Tibial artery (tissue), 4 donors: ENCODE measurements at regions not wholly inside any gene's neighbourhood (a gene's known extent, or its start where the extent isn't known, plus 50 kb on each side); places are given as distances from the start of the nearest gene placed in this dataset.

ENCODE experiments used
- DNase-seq, 2 donors: peaks; one replicate each; pipeline ENCODE4 v3.0.0-alpha.2; 2019
- H3K27ac ChIP-seq, 2 donors: fragments of 200-600 bp; sonication (generic) in 1 of 2; 1 replicate in 1 of 2; 2 replicates in 1 of 2; pipeline ENCODE4 v1.5.1; 2018 to 2019; ENCODE audit warnings: mild to moderate bottlenecking in 1 of 2
- H3K27me3 ChIP-seq, 2 donors: fragments of 200-600 bp; sonication (generic) in 1 of 2; one replicate each; pipeline versions ENCODE4 v1.5.1 to v1.6.0; 2016 to 2019
- H3K36me3 ChIP-seq, 3 donors: fragments of 200-600 bp; sonication (generic) in 2 of 3; one replicate each; pipeline ENCODE4 v1.5.1; 2016 to 2019; ENCODE audit warnings: mild to moderate bottlenecking in 2 of 3
- H3K4me1 ChIP-seq, 4 donors: fragments of 200-600 bp; sonication (generic) in 2 of 4; 1 replicate in 3 of 4; 2 replicates in 1 of 4; pipeline ENCODE4 v1.5.1; 2016 to 2019
- H3K4me3 ChIP-seq, 2 donors: fragments of 200-600 bp; sonication (generic) in 1 of 2; 1 replicate in 1 of 2; 2 replicates in 1 of 2; pipeline ENCODE4 v1.5.1; 2018 to 2019; ENCODE audit warnings: mild to moderate bottlenecking in 2 of 2
- H3K9me3 ChIP-seq, 3 donors: fragments of 200-600 bp; sonication (generic) in 1 of 3; one replicate each; pipeline ENCODE4 v1.5.1; 2016 to 2019
- intact Hi-C: fragments of 100-400 bp; cut with DNase I; formaldehyde crosslinking; loops from one replicate; pipeline ENCODE4 v1.15.0; 2023; ENCODE audit warnings: low total_unique reads
- TF ChIP-seq, protein P1 (sequence below), 2 experiments: fragments of 200-600 bp in 1 of 2; fragments of 450-650 bp in 1 of 2; IDR thresholded peaks; one replicate each; pipeline ENCODE4 v1.5.1; 2017 to 2019; ENCODE audit warnings: antibody characterized with exemption in 2 of 2, mild to moderate bottlenecking in 1 of 2, moderate library complexity in 1 of 2

DNA sequence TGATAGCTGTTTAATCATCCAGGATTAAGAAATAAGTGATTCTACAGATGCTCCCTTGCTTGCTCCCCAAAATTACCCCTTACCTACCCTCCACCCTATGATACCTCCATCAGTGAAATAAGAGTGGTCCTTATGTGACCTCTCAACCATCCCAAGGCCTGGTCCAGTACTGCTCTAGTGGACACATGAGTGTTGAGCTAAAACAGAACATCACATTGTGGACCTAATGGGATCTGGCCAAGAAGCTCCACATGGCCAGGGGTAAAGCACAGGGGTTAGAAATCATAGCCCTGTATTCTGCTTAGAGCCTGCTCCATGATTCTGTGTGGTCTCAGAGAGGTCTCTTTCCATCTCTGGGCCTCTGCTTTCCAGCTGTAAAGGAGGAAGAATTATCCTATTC lies 355.6 kb downstream of the TNS1 start:
- no peaks in the 10 kb centered on the region for H3K9me3 ChIP-seq
- no peaks in the 10 kb centered on the region for H3K27me3 ChIP-seq
- DNase-seq, result no peak
- intact Hi-C loops, result no loop called here
- TF ChIP-seq, protein P1, sequence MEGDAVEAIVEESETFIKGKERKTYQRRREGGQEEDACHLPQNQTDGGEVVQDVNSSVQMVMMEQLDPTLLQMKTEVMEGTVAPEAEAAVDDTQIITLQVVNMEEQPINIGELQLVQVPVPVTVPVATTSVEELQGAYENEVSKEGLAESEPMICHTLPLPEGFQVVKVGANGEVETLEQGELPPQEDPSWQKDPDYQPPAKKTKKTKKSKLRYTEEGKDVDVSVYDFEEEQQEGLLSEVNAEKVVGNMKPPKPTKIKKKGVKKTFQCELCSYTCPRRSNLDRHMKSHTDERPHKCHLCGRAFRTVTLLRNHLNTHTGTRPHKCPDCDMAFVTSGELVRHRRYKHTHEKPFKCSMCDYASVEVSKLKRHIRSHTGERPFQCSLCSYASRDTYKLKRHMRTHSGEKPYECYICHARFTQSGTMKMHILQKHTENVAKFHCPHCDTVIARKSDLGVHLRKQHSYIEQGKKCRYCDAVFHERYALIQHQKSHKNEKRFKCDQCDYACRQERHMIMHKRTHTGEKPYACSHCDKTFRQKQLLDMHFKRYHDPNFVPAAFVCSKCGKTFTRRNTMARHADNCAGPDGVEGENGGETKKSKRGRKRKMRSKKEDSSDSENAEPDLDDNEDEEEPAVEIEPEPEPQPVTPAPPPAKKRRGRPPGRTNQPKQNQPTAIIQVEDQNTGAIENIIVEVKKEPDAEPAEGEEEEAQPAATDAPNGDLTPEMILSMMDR (IDR thresholded peaks at IDR 0.05), result no peak
- peaks cover 0 to 11% (median 2%) of the 10 kb centered on the region in 4 donors for H3K4me1 ChIP-seq
- no peak overlapping the region for H3K27ac ChIP-seq
- H3K4me3 ChIP-seq, result no peak overlapping the region
- peaks cover 0 to 4% (median 0%) of the 10 kb centered on the region in 3 donors for H3K36me3 ChIP-seq

DNA sequence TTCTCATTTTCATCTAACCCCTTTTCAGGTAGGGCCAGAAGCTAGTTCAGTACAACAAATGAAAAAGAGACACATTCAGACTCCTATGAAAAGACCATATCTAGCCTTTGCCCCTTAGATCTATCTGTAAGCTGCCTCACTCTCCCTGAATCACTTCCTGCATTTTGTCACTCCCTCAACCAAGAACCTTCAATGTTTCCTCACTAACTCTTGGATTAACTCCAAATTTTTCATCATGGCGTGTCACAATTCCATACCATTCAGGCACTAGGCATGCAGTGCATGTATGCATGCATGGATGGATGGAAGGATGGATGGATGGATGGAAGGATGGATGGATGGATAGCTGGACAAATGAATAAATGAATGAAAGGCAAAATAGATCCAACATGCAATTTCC lies 356.9 kb downstream of the TNS1 start:
- Histone ChIP-seq H3K4me1 (peaks cover 0 to 6% (median 2%) of the 10 kb centered on the region in 4 donors), H3K27ac (no peak overlapping the region), H3K9me3 (no peaks in the 10 kb centered on the region), H3K27me3 (no peaks in the 10 kb centered on the region), H3K4me3 (no peak overlapping the region), H3K36me3 (peaks cover 0 to 4% (median 0%) of the 10 kb centered on the region in 3 donors)
- intact Hi-C loops, result no loop called here
- TF ChIP-seq, protein P1 (IDR thresholded peaks at IDR 0.05), result no peak
- no peak for DNase-seq

DNA sequence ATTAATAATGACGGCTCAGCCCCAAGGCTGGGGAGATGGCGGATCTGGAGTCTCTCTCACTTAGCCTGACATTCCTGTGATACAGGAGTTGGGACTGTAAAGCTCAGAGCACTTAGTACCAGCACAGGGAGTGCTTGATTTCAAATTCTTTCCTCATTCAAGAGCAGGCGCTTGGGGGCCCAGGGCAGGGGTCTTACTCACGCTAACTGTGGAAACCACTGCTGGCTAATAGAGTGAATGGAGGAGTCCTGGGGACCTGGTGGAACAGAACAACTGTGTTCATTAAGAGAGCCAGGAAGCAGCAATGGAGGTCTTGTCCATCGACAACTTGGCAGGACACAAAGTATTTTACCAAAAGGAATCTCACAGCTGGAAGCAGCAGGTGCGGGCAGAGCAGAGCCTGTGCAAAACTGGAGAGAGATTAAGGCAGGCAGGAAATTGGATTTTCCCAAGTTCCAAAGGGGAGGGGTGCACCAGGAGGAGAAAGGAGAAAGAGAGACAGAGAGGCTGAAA lies 358.9 kb downstream of the TNS1 start:
- TF ChIP-seq, protein P1 (IDR thresholded peaks at IDR 0.05), result no peak
- Histone ChIP-seq H3K9me3 (no peaks in the 10 kb centered on the region), H3K27me3 (no peaks in the 10 kb centered on the region), H3K4me1 (peaks cover 0 to under 1% (median 0%) of the 10 kb centered on the region in 4 donors), H3K4me3 (no peak overlapping the region), H3K36me3 (peaks cover 0 to 4% (median 0%) of the 10 kb centered on the region in 3 donors), H3K27ac (no peak overlapping the region)
- DNase-seq, result no peak
- intact Hi-C loops, result no loop called here

DNA sequence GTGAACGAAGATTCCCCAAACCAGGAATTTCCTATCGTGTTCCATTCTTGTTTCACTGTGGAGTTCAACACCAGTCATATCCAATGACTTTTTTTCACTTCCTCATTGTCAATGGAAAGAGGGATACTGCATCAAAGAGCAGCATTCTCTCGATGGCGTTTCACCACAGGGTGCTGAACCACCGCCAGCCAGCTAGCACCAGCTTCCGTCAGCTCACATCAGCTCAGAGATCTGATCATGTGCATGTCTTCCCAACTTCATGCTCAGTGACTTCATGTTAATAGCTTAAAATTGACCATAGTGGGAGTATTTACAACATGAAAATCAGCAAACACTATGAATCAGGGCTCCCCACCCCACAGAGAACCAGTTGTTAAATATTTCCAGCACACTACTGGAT lies 359.9 kb downstream of the TNS1 start:
- no peak overlapping the region for H3K4me3 ChIP-seq
- H3K27ac ChIP-seq, result no peak overlapping the region
- intact Hi-C loops, result no loop called here
- peaks cover 0 to 9% (median 0%) of the 10 kb centered on the region in 4 donors for H3K4me1 ChIP-seq
- no peak for DNase-seq
- H3K27me3 ChIP-seq, result no peaks in the 10 kb centered on the region
- no peaks in the 10 kb centered on the region for H3K9me3 ChIP-seq
- peaks cover 0 to 4% (median 0%) of the 10 kb centered on the region in 3 donors for H3K36me3 ChIP-seq
- TF ChIP-seq, protein P1 (IDR thresholded peaks at IDR 0.05), result no peak

DNA sequence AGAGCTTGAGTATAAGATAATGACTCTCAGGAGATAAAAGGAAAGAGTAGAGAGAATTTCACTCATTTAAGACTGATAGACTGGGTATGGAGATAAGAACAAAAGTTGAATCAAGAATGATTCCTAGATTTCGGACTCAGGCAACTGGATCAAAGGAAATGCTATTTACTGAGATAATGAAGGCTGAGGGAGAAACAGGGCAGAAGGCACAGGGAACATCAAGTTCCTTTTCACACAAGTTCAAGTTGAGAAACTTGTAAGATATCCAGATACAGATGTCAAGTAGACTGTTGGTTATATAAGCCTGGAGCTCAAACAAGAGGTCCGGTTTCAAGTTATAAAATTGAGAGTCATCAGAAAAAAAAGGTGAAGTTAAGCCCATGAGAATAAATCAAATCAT lies 360.8 kb downstream of the TNS1 start:
- TF ChIP-seq, protein P1 (IDR thresholded peaks at IDR 0.05), result no peak
- no peaks in the 10 kb centered on the region for H3K27me3 ChIP-seq
- H3K27ac ChIP-seq, result no peak overlapping the region
- DNase-seq, result no peak
- H3K36me3 ChIP-seq, result peaks cover 0 to 4% (median 0%) of the 10 kb centered on the region in 3 donors
- H3K9me3 ChIP-seq, result no peaks in the 10 kb centered on the region
- no peak overlapping the region for H3K4me3 ChIP-seq
- intact Hi-C loops, result no loop called here
- peaks cover 0 to 19% (median 4%) of the 10 kb centered on the region in 4 donors for H3K4me1 ChIP-seq

DNA sequence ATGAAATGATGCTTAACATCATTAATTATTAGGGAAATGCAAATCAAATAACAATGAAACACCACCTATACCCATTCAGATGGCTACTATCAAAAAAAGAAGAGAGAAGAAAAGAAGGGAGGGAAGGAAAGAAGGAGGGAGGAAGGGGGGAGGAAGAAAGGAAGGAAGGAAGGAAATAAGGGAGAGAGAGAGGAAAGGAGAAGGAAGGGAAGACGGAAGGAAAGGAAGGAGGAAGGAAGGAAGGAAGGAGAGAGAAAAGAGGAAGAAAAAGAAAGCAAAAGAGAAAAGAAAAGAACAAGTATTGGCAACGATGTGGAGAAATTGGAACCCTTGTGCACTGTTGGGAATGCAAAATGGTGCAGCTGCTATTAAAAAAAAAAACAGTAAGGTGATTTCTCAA lies 363.3 kb downstream of the TNS1 start:
- Histone ChIP-seq H3K27ac (no peak overlapping the region), H3K36me3 (peaks cover 0 to 4% (median 0%) of the 10 kb centered on the region in 3 donors), H3K9me3 (no peaks in the 10 kb centered on the region), H3K27me3 (no peaks in the 10 kb centered on the region), H3K4me1 (peaks cover 0 to 34% (median 4%) of the 10 kb centered on the region in 4 donors), H3K4me3 (no peak overlapping the region)
- TF ChIP-seq, protein P1 (IDR thresholded peaks at IDR 0.05), result no peak
- no peak for DNase-seq
- intact Hi-C loops, result no loop called here
